Muscle layer of duodenum (tissue), 2 donors: ENCODE measurements at regions not wholly inside any gene's neighbourhood (a gene's known extent, or its start where the extent isn't known, plus 50 kb on each side); places are given as distances from the start of the nearest gene placed in this dataset.
"Not testable (repeated sequence)": the region's sequence is repeated elsewhere in the genome, so short reads cannot be mapped to it uniquely, and the experiment has no call there.

Experiments
- H3K27ac ChIP-seq: one replicate; pipeline ENCODE4 v1.7.0; 2013; ENCODE audit warnings: mild to moderate bottlenecking, low read length
- H3K27me3 ChIP-seq: one replicate; pipeline ENCODE4 v1.7.0; 2013; ENCODE audit warnings: low read depth, mild to moderate bottlenecking, control low read depth, low read length
- H3K36me3 ChIP-seq, 2 donors: one replicate each; pipeline ENCODE4 v1.7.0; 2013; ENCODE audit warnings: low read length in 2 of 2, control low read depth in 1 of 2, mild to moderate bottlenecking in 1 of 2; ENCODE audit not compliant: insufficient read depth in 2 of 2, control insufficient read depth in 1 of 2
- H3K4me1 ChIP-seq, 2 donors: one replicate each; pipeline ENCODE4 v1.7.0; 2013; ENCODE audit warnings: low read length in 2 of 2, mild to moderate bottlenecking in 2 of 2, control low read depth in 1 of 2, moderate library complexity in 1 of 2; ENCODE audit not compliant: insufficient read depth in 2 of 2, control insufficient read depth in 1 of 2
- H3K4me3 ChIP-seq, 2 donors: one replicate each; pipeline ENCODE4 v1.7.0; 2013; ENCODE audit warnings: low read length in 2 of 2, low read depth in 1 of 2, mild to moderate bottlenecking in 1 of 2
- H3K9me3 ChIP-seq, 2 donors: one replicate each; pipeline ENCODE4 v1.7.0; 2013; ENCODE audit warnings: low read length in 2 of 2, control low read depth in 1 of 2, mild to moderate bottlenecking in 1 of 2; ENCODE audit not compliant: control insufficient read depth in 1 of 2
- donor health status: healthy.

GRCh38 chr5:85662969-85663707 lies 954.6 kb upstream of the COX7C start:
- H3K9me3 ChIP-seq, H3K4me1 ChIP-seq, H3K4me3 ChIP-seq, H3K27ac ChIP-seq, H3K27me3 ChIP-seq, H3K36me3 ChIP-seq: not testable (repeated sequence)

GRCh38 chr5:85663708-85664031 lies 954.1 kb upstream of the COX7C start:
- H3K4me3 ChIP-seq: no peak overlapping the region
- no peaks in the 10 kb centered on the region for H3K9me3 ChIP-seq
- no peaks in the 10 kb centered on the region for H3K36me3 ChIP-seq
- no peaks in the 10 kb centered on the region for H3K27me3 ChIP-seq
- no peak overlapping the region for H3K27ac ChIP-seq
- H3K4me1 ChIP-seq: no peaks in the 10 kb centered on the region

GRCh38 chr5:85670417-85670816 lies 947.3 kb upstream of the COX7C start:
- Histone ChIP-seq H3K27me3 (no peaks in the 10 kb centered on the region), H3K4me3 (no peak overlapping the region), H3K4me1 (no peaks in the 10 kb centered on the region), H3K36me3 (no peaks in the 10 kb centered on the region), H3K27ac (no peak overlapping the region), H3K9me3 (no peaks in the 10 kb centered on the region)

- Histone ChIP-seq H3K9me3 (no peaks in the 10 kb centered on the region), H3K4me3 (no peak overlapping the region), H3K36me3 (no peaks in the 10 kb centered on the region), H3K4me1 (no peaks in the 10 kb centered on the region), H3K27me3 (no peaks in the 10 kb centered on the region), H3K27ac (no peak overlapping the region)
These were observed 946.3 kb upstream of the COX7C start for GRCh38 chr5:85671223-85671970.

- no peaks in the 10 kb centered on the region for H3K4me1 ChIP-seq
- no peaks in the 10 kb centered on the region for H3K27me3 ChIP-seq
- no peaks in the 10 kb centered on the region for H3K9me3 ChIP-seq
- H3K4me3 ChIP-seq: no peak overlapping the region
- H3K36me3 ChIP-seq: no peaks in the 10 kb centered on the region
- H3K27ac ChIP-seq: no peak overlapping the region
These were observed 935.9 kb upstream of the COX7C start for GRCh38 chr5:85681871-85682270.

GRCh38 chr5:85684351-85684750 lies 933.4 kb upstream of the COX7C start:
- Histone ChIP-seq H3K27me3 (no peaks in the 10 kb centered on the region), H3K36me3 (no peaks in the 10 kb centered on the region), H3K4me3 (no peak overlapping the region), H3K27ac (no peak overlapping the region), H3K4me1 (no peaks in the 10 kb centered on the region), H3K9me3 (no peaks in the 10 kb centered on the region)

- Histone ChIP-seq H3K9me3 (no peaks in the 10 kb centered on the region), H3K4me1 (no peaks in the 10 kb centered on the region), H3K4me3 (no peak overlapping the region), H3K27ac (no peak overlapping the region), H3K36me3 (no peaks in the 10 kb centered on the region), H3K27me3 (no peaks in the 10 kb centered on the region)
These were observed 914.4 kb upstream of the COX7C start for GRCh38 chr5:85703296-85703695.

- H3K36me3 ChIP-seq: no peaks in the 10 kb centered on the region
- H3K4me1 ChIP-seq: no peaks in the 10 kb centered on the region
- H3K27me3 ChIP-seq: no peaks in the 10 kb centered on the region
- H3K9me3 ChIP-seq: no peaks in the 10 kb centered on the region
- H3K27ac ChIP-seq: no peak overlapping the region
- H3K4me3 ChIP-seq: no peak overlapping the region
These were observed 908.0 kb upstream of the COX7C start for GRCh38 chr5:85709728-85710127.

- Histone ChIP-seq H3K27me3 (no peaks in the 10 kb centered on the region), H3K36me3 (no peaks in the 10 kb centered on the region), H3K27ac (no peak overlapping the region), H3K9me3 (no peaks in the 10 kb centered on the region), H3K4me3 (no peak overlapping the region), H3K4me1 (no peaks in the 10 kb centered on the region)
These were observed 901.2 kb upstream of the COX7C start for GRCh38 chr5:85716344-85717202.

- no peaks in the 10 kb centered on the region for H3K4me1 ChIP-seq
- H3K27ac ChIP-seq: no peak overlapping the region
- H3K27me3 ChIP-seq: no peaks in the 10 kb centered on the region
- no peak overlapping the region for H3K4me3 ChIP-seq
- H3K36me3 ChIP-seq: no peaks in the 10 kb centered on the region
- H3K9me3 ChIP-seq: no peaks in the 10 kb centered on the region
These were observed 900.6 kb upstream of the COX7C start for GRCh38 chr5:85717203-85717563.

GRCh38 chr5:85732185-85732584 lies 885.6 kb upstream of the COX7C start:
- no peaks in the 10 kb centered on the region for H3K27me3 ChIP-seq
- H3K4me1 ChIP-seq: no peaks in the 10 kb centered on the region
- no peak overlapping the region for H3K27ac ChIP-seq
- no peaks in the 10 kb centered on the region for H3K36me3 ChIP-seq
- no peak overlapping the region for H3K4me3 ChIP-seq
- H3K9me3 ChIP-seq: no peaks in the 10 kb centered on the region
